DOHH2 (cell line): ENCODE measurements at regions not wholly inside any gene's neighbourhood (a gene's known extent, or its start where the extent isn't known, plus 50 kb on each side); places are given as distances from the start of the nearest gene placed in this dataset.

Source experiments
- EZH2phosphoT487 ChIP-seq: fragments of 200-600 bp; sonication (generic); IDR thresholded peaks from 2 replicates; pipeline ENCODE4 v1.6.1; 2017; ENCODE audit warnings: borderline replicate concordance, mild to moderate bottlenecking, antibody characterized with exemption, low read length, moderate library complexity, mixed read lengths
- TF ChIP-seq, protein P1 (sequence below): fragments of 200-600 bp; sonication (generic); IDR thresholded peaks from one replicate; pipeline ENCODE4 v1.5.1; 2014; ENCODE audit warnings: antibody characterized with exemption, mild to moderate bottlenecking, low read depth, low read length; ENCODE audit not compliant: poor library complexity, severe bottlenecking

DNA sequence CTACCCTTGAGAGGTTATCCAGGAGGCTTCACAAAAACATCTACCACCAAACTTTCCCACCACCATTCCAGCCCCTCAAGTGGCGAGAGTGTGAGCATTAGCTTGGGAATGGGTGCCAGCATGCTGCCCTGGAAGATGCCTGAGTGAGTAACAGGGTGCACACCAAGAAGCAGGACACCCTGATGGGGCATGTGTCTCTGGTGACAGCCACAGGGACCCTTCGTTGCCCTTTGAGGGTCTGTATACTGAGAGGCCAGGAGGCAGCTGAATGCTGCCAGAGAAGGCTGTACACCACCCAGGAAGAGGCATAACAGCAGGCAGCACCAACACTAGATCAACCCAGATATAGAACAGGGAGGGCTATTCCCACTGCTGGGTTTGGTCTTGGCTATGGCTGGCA lies 233.6 kb upstream of the THSD7B start:
- TF ChIP-seq, protein P1, sequence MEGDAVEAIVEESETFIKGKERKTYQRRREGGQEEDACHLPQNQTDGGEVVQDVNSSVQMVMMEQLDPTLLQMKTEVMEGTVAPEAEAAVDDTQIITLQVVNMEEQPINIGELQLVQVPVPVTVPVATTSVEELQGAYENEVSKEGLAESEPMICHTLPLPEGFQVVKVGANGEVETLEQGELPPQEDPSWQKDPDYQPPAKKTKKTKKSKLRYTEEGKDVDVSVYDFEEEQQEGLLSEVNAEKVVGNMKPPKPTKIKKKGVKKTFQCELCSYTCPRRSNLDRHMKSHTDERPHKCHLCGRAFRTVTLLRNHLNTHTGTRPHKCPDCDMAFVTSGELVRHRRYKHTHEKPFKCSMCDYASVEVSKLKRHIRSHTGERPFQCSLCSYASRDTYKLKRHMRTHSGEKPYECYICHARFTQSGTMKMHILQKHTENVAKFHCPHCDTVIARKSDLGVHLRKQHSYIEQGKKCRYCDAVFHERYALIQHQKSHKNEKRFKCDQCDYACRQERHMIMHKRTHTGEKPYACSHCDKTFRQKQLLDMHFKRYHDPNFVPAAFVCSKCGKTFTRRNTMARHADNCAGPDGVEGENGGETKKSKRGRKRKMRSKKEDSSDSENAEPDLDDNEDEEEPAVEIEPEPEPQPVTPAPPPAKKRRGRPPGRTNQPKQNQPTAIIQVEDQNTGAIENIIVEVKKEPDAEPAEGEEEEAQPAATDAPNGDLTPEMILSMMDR: no peak
- no peak for TF ChIP-seq EZH2phosphoT487
